HEK293T (cell line): ENCODE measurements at regions not wholly inside any gene's neighbourhood (a gene's known extent, or its start where the extent isn't known, plus 50 kb on each side); places are given as distances from the start of the nearest gene placed in this dataset.

Source experiments
- ARNT ChIP-seq: fragments of 450-650 bp; IDR thresholded peaks from 2 replicates; pipeline ENCODE4 v1.6.1; 2017; ENCODE audit warnings: mild to moderate bottlenecking
- FOXA1 ChIP-seq: fragments of 450-650 bp; IDR thresholded peaks from 2 replicates; pipeline ENCODE4 v1.6.1; 2016; ENCODE audit warnings: mild to moderate bottlenecking
- LEF1 ChIP-seq: fragments of 450-650 bp; IDR thresholded peaks from 2 replicates; pipeline ENCODE4 v1.6.1; 2017; ENCODE audit warnings: mild to moderate bottlenecking, borderline replicate concordance
- SP1 ChIP-seq: fragments of 450-650 bp; IDR thresholded peaks from 2 replicates; pipeline ENCODE4 v1.6.1; 2017

DNA sequence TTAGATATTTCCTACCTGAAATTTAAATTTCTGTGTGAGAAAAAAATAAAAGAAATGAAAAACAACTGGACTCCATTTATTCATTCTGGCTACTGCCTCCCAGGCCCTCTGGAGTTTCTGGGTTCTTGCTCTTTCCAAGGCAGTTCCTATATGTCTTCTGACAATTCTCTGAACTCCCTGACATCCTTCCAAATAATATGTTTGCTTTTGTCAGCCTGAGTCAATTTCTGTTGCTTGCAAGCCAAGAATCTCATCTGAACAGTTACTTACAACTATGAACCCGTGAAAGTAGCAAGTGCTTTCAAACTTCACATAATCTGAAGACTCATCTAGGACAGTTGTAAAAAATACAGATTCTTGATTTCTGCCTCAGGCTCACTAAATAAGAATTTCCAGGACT lies 216.7 kb upstream of the NPVF start:
- no peak for TF ChIP-seq ARNT
- no peak for TF ChIP-seq FOXA1
- no peak for TF ChIP-seq SP1
- no peak for TF ChIP-seq LEF1
